ENCODE measurements at regions not wholly inside any gene's neighbourhood (a gene's known extent, or its start where the extent isn't known, plus 50 kb on each side); places are given as distances from the start of the nearest gene placed in this dataset.

DNA sequence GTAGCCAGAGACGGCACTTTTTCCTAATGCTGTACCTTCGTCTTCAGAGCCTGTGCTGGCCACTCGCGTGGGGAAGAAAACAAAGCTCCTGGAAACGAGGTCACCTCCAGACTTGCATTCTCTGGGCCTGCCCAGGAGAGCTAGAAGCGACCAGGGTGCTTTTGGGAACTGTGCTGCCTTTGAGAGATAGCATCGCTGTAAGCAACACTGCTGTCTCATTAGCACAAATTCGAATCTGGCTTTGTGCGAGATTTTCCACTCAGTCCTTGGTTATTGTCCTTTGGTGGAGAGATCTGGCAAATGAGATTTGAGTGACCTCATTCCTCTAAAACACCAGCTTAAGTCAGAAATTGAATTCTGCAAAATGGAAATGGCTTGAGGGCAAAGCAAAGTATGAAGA, 66.1 kb upstream of the TLR3 start:
- WGBS, 2 experiments (ENCODE audit: extremely low coverage in 1 of 2, insufficient coverage in 1 of 2, insufficient read length in 1 of 2, insufficient replicate concordance in 2 of 2, low coverage in 1 of 2, low lambda C conversion rate in 2 of 2, missing lambda C conversion rate in 1 of 2) = 87% methylated on average over 9 of the region's 9 CpGs; no CpG with 5 or more reads in 1 of the 2 experiments
- Histone ChIP-seq H3K36me3 (ENCODE audit: control insufficient read depth in 2 of 4, insufficient read depth in 4 of 4, low read length in 3 of 4) (no peaks in the 10 kb centered on the region), H3K9me3 (ENCODE audit: insufficient read depth in 2 of 2, low read depth in 1 of 2, low read length in 1 of 2) (no peaks in the 10 kb centered on the region), H3K18ac (ENCODE audit: extremely low read depth, low read length) (no peak overlapping the region), H3K79me2 (ENCODE audit: control insufficient read depth in 1 of 2, insufficient read depth in 2 of 2, low read length in 2 of 2) (no peaks in the 10 kb centered on the region), H4K91ac (replicated peaks; ENCODE audit: insufficient read length, low read length) (no peak overlapping the region), H3K9ac (replicated peaks in 1 of 4; ENCODE audit: extremely low read depth in 1 of 4, low read depth in 3 of 4, low read length in 3 of 4) (no peak overlapping the region), H3K23me2 (ENCODE audit: low read depth, low read length) (no peaks in the 10 kb centered on the region), H3K4me1 (replicated peaks in 1 of 4; ENCODE audit: control insufficient read depth in 3 of 4, insufficient read depth in 4 of 4, low read length in 3 of 4) (peaks cover 0 to 2% (median 0%) of the 10 kb centered on the region in 4 experiments; a peak in 1 of 7 replicates), H4K8ac (ENCODE audit: extremely low read depth, insufficient read depth, low read length) (0 out of 2 replicates have a peak overlapping the region, but pooled peaks have one; percentile 17), H3K56ac (replicated peaks; ENCODE audit: insufficient read length, low read depth, low read length) (no peak overlapping the region), H2BK120ac (replicated peaks; ENCODE audit: low read depth, low read length) (no peak overlapping the region), H3K4me2 (ENCODE audit: insufficient read depth in 1 of 2, low read depth in 2 of 2, low read length in 2 of 2) (no peak overlapping the region), H3K14ac (ENCODE audit: insufficient read length) (no peak overlapping the region), H3K27me3 (replicated peaks in 1 of 4; ENCODE audit: control insufficient read depth in 3 of 4, extremely low read depth in 1 of 4, insufficient read depth in 3 of 4, low read length in 3 of 4) (0 out of 7 replicates have a peak, but pooled peaks cover 0 to 2% (median 0%) of the 10 kb centered on the region in 4 experiments), H3K27ac (ENCODE audit: low read depth, low read length) (no peak overlapping the region), H2AK5ac (ENCODE audit: low read depth, low read length) (no peak overlapping the region), H2BK12ac (ENCODE audit: low read depth, low read length) (no peak overlapping the region), H3K79me1 (ENCODE audit: low read depth, low read length) (no peaks in the 10 kb centered on the region), H3K4ac (replicated peaks; ENCODE audit: insufficient read length, low read depth, low read length) (no peak overlapping the region), H4K5ac (ENCODE audit: insufficient read length, low read depth, low read length) (no peak overlapping the region), H2AFZ (ENCODE audit: low read length) (no peak overlapping the region; the same call in 1 of the 2 replicates), H3K4me3 (ENCODE audit: extremely low read depth in 1 of 4, insufficient read depth in 2 of 4, low read depth in 3 of 4, low read length in 4 of 4) (no peak overlapping the region), H4K20me1 (replicated peaks in 1 of 2; ENCODE audit: control insufficient read depth in 1 of 2, insufficient read depth in 2 of 2, low read length in 2 of 2) (no peaks in the 10 kb centered on the region), H3K23ac (ENCODE audit: insufficient read length) (no peak overlapping the region), H2BK15ac (ENCODE audit: low read length) (no peak overlapping the region), H2BK20ac (ENCODE audit: low read length) (no peak overlapping the region), H2BK5ac (ENCODE audit: low read depth, low read length) (no peak overlapping the region)
- FAIRE-seq (no peak), DNase-seq (ENCODE audit: low read depth in 1 of 2, low spot score in 2 of 2) (peak in 1 of 2 experiments; percentile 32)
- POLR2A ChIA-PET (ENCODE audit: partially characterized antibody) = interaction anchor here (0.6 kb wide), 1 partner anchor 98 kb away, joined by 3 read pairs; no protein-coding TSS in a partner anchor
- CTCF ChIA-PET (ENCODE audit: partially characterized antibody) = interaction anchor here (1.4 kb wide), 1 partner anchor 19 kb away, joined by 4 read pairs; no protein-coding TSS in a partner anchor
- TF ChIP-seq KDM1A (IDR thresholded peaks at IDR 0.05; ENCODE audit: borderline replicate concordance, low read length) = no peak
- no peak for TF ChIP-seq FOSL1 (IDR thresholded peaks at IDR 0.05; ENCODE audit: insufficient read depth, low read depth, low read length)
- TF ChIP-seq, protein P1, sequence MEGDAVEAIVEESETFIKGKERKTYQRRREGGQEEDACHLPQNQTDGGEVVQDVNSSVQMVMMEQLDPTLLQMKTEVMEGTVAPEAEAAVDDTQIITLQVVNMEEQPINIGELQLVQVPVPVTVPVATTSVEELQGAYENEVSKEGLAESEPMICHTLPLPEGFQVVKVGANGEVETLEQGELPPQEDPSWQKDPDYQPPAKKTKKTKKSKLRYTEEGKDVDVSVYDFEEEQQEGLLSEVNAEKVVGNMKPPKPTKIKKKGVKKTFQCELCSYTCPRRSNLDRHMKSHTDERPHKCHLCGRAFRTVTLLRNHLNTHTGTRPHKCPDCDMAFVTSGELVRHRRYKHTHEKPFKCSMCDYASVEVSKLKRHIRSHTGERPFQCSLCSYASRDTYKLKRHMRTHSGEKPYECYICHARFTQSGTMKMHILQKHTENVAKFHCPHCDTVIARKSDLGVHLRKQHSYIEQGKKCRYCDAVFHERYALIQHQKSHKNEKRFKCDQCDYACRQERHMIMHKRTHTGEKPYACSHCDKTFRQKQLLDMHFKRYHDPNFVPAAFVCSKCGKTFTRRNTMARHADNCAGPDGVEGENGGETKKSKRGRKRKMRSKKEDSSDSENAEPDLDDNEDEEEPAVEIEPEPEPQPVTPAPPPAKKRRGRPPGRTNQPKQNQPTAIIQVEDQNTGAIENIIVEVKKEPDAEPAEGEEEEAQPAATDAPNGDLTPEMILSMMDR (IDR thresholded peaks at IDR 0.05; ENCODE audit: control extremely low read depth in 1 of 3, insufficient read depth in 1 of 3, low read depth in 1 of 3, low read length in 3 of 3) = no peak
- no peak for TF ChIP-seq JUND (IDR thresholded peaks at IDR 0.05; ENCODE audit: low read length)
- TF ChIP-seq JUN (IDR thresholded peaks at IDR 0.05; ENCODE audit: low read depth, low read length) = no peak

Data from H1 (cell line).